ENCODE measurements at regions not wholly inside any gene's neighbourhood (a gene's known extent, or its start where the extent isn't known, plus 50 kb on each side); places are given as distances from the start of the nearest gene placed in this dataset.
"Not testable (repeated sequence)": the region's sequence is repeated elsewhere in the genome, so short reads cannot be mapped to it uniquely, and the experiment has no call there.

- H3K36me3 ChIP-seq (ENCODE audit: control insufficient read depth, insufficient read depth, low read length) = no peaks in the 10 kb centered on the region
- FAIRE-seq = no peak
- no peaks in the 10 kb centered on the region for H3K27me3 ChIP-seq (ENCODE audit: control insufficient read depth, insufficient read depth, low read length)
- no peak for DNase-seq (ENCODE audit: low read depth)
- H3K4me3 ChIP-seq (ENCODE audit: low read depth, low read length) = no peak overlapping the region
- no peak for TF ChIP-seq CTCF (IDR thresholded peaks at IDR 0.05; ENCODE audit: insufficient read depth, low read length, severe bottlenecking)
These were observed 436.5 kb upstream of the TBL1XR1 start for GRCh38 chr3:177633671-177634207.

- not testable (repeated sequence) for DNase-seq (ENCODE audit: low read depth); H3K4me3 ChIP-seq (ENCODE audit: low read depth, low read length); H3K27me3 ChIP-seq (ENCODE audit: control insufficient read depth, insufficient read depth, low read length); H3K36me3 ChIP-seq (ENCODE audit: control insufficient read depth, insufficient read depth, low read length); FAIRE-seq
These were observed 438.4 kb upstream of the TBL1XR1 start for GRCh38 chr3:177635601-177636106.

- Histone ChIP-seq H3K36me3 (ENCODE audit: control insufficient read depth, insufficient read depth, low read length) (no peaks in the 10 kb centered on the region), H3K4me3 (ENCODE audit: low read depth, low read length) (no peak overlapping the region), H3K27me3 (ENCODE audit: control insufficient read depth, insufficient read depth, low read length) (no peaks in the 10 kb centered on the region)
- peak; percentile 27 for DNase-seq (ENCODE audit: low read depth)
- no peak for TF ChIP-seq CTCF (IDR thresholded peaks at IDR 0.05; ENCODE audit: insufficient read depth, low read length, severe bottlenecking)
- no peak for FAIRE-seq
These were observed 443.2 kb upstream of the TBL1XR1 start for GRCh38 chr3:177640319-177640965.

GRCh38 chr3:177641206-177641605 is 443.9 kb upstream of the TBL1XR1 start:
- FAIRE-seq = no peak
- no peak overlapping the region for H3K4me3 ChIP-seq (ENCODE audit: low read depth, low read length)
- DNase-seq (ENCODE audit: low read depth) = no peak
- no peaks in the 10 kb centered on the region for H3K36me3 ChIP-seq (ENCODE audit: control insufficient read depth, insufficient read depth, low read length)
- no peak for TF ChIP-seq CTCF (IDR thresholded peaks at IDR 0.05; ENCODE audit: insufficient read depth, low read length, severe bottlenecking)
- H3K27me3 ChIP-seq (ENCODE audit: control insufficient read depth, insufficient read depth, low read length) = no peaks in the 10 kb centered on the region

GRCh38 chr3:177642042-177642803 is 444.9 kb upstream of the TBL1XR1 start:
- H3K4me3 ChIP-seq (ENCODE audit: low read depth, low read length) = no peak overlapping the region
- no peaks in the 10 kb centered on the region for H3K27me3 ChIP-seq (ENCODE audit: control insufficient read depth, insufficient read depth, low read length)
- FAIRE-seq (no peak), DNase-seq (ENCODE audit: low read depth) (no peak)
- TF ChIP-seq CTCF (IDR thresholded peaks at IDR 0.05; ENCODE audit: insufficient read depth, low read length, severe bottlenecking) = no peak
- no peaks in the 10 kb centered on the region for H3K36me3 ChIP-seq (ENCODE audit: control insufficient read depth, insufficient read depth, low read length)

- FAIRE-seq (no peak), DNase-seq (ENCODE audit: low read depth) (no peak)
- H3K27me3 ChIP-seq (ENCODE audit: control insufficient read depth, insufficient read depth, low read length) = no peaks in the 10 kb centered on the region
- H3K36me3 ChIP-seq (ENCODE audit: control insufficient read depth, insufficient read depth, low read length) = no peaks in the 10 kb centered on the region
- no peak overlapping the region for H3K4me3 ChIP-seq (ENCODE audit: low read depth, low read length)
- no peak for TF ChIP-seq CTCF (IDR thresholded peaks at IDR 0.05; ENCODE audit: insufficient read depth, low read length, severe bottlenecking)
These were observed 445.5 kb upstream of the TBL1XR1 start for GRCh38 chr3:177642804-177643125.
